HG02884 (cell line): ENCODE measurements at regions not wholly inside any gene's neighbourhood (a gene's known extent, or its start where the extent isn't known, plus 50 kb on each side); places are given as distances from the start of the nearest gene placed in this dataset.

Experiments used
- ATAC-seq: cut with Tn5 transposase; IDR thresholded peaks from one replicate; pipeline ENCODE4 v1.9.1; 2021; ENCODE audit warnings: mild to moderate bottlenecking, moderate library complexity; ENCODE audit not compliant: unreplicated experiment

GRCh38 chr6:170022827-170023619 lies 267.9 kb downstream of the DLL1 start:
- ATAC-seq, result no peak

- ATAC-seq, result no peak
These were observed 268.6 kb downstream of the DLL1 start for GRCh38 chr6:170022291-170022722.

GRCh38 chr6:170021579-170021978 lies 269.3 kb downstream of the DLL1 start:
- no peak for ATAC-seq

GRCh38 chr6:170019818-170020583 lies 268.6 kb downstream of the ERMARD start:
- no peak for ATAC-seq

DNA sequence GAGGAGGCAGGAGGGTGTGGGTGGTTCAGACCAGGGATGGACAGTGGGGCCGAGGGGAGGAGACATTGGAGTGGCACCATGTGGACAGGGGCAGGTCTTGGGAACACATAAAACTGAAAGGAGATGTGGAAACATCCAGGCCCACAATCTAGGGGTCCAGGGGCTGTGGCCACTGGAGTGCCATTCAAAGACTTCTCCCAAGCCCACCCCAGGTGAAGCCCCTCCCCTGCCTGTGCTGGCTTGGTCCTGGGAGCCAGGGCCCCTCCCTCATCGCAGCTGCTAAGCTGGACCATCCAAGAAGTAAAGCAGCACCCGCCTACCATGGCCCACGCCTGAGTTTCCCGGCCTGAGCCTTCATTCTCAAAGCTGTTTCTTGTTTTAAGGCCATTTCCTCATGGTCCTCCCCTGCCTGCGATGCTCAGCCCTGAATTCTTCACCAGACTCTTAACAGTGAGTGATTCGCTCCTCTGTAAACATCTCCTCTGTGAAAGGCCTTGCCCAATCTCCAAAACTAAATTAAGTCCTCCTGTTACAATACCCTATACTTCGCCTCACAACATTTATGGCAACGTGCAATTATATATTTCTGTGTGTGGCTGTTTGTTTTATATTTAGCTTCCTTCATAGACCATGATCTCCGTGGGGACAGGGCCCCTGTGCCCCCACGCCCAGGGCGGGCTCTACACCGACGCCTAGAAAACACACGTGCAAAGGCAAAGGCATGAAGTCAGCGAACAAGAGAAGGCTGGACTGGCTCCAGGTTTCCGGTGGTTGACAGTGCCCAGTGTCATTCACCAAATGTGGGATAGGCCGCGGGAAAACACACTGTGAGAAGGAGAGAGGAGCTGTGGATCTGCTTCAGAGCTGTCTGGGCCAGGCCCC lies 267.8 kb downstream of the ERMARD start:
- ATAC-seq, result no peak

- ATAC-seq, result no peak
These were observed 267.1 kb downstream of the ERMARD start for GRCh38 chr6:170018422-170018935.

- ATAC-seq, result no peak
These were observed 266.3 kb downstream of the ERMARD start for GRCh38 chr6:170017603-170018320.

DNA sequence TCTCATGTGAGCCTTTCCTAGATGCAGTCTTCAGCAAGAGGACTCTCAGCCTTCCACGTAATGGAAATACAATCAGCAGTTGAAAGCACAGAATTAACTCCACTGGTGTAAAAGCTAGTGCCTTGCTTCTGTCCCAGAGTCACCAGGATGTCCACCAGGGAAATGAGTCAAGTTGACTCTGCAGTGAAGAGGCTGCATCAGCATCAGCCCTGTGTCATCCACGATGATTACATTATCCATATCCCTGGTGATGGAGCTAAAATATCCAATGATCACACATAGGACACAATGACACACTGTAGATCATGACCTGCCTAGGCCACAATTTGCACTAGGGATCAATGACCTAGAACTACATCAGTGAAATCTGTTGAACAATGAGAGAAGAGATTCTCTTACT lies 262.4 kb downstream of the ERMARD start:
- ATAC-seq, result no peak

GRCh38 chr6:170012037-170012330 lies 260.6 kb downstream of the ERMARD start:
- ATAC-seq, result no peak

GRCh38 chr6:170011204-170012036 lies 260.0 kb downstream of the ERMARD start:
- ATAC-seq, result no peak

GRCh38 chr6:170010665-170011203 lies 259.3 kb downstream of the ERMARD start:
- no peak for ATAC-seq

DNA sequence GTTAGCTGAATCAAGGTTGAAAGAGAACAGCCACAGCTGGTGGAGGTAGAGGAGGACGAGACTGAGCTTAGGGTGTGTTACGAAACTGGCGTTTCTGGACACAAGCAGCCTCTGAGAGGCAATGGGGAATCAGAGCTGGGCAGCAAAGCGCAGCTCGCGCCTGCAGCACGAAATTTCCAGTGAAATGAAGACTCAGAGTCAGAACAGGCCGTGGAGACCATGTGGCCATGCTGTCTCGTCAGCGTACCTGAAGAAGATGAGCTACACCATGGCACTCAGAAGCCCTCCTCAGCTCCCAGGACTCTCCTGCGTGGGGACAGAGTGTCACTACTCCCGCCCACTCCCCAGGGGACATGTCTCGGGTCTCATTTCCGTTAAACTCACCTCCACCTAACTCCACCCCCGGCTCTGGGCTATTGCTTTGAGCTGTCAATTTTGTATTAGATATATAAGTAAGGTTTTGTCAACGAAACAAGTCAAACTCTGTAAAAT lies 256.9 kb downstream of the ERMARD start:
- ATAC-seq, result no peak

DNA sequence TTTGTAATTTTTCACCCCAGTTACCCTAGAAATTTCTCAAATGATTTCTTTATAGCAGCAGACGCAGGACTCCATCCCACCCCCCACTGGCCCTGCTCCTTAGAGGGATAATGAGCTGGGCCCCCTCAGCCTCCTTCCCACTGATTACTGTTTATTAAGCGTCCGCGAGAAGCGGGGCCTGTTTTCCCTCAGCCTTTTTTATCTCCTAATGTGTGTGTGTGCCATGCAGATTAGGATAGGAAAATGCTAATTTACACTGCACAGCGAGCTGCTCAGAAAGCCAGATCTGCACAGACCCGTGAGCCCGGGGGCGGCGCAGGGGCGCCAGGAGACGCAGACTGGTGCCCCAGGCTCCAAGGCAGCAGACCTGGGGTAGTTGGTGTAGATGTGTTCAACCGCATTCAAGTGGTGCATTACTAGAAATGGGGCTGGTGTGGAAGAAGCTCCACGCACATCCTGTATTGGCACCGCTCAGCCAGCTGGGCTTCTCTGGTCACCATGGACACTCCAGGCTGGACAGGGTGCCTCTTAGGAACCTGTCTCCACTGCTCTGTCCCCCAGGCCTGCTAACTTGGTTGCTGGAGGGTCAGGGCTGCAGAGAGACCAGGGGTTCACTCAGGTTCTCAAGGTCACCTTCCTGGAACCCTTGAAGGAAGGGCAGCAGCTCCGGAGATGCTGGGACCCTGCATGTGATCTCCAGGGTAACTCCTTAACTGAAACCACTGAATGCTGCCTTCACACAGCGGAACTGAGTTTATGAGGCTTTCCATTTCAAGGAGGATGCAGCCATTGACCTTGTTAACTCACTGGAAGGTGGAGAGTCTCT lies 256.3 kb downstream of the ERMARD start:
- ATAC-seq, result no peak

DNA sequence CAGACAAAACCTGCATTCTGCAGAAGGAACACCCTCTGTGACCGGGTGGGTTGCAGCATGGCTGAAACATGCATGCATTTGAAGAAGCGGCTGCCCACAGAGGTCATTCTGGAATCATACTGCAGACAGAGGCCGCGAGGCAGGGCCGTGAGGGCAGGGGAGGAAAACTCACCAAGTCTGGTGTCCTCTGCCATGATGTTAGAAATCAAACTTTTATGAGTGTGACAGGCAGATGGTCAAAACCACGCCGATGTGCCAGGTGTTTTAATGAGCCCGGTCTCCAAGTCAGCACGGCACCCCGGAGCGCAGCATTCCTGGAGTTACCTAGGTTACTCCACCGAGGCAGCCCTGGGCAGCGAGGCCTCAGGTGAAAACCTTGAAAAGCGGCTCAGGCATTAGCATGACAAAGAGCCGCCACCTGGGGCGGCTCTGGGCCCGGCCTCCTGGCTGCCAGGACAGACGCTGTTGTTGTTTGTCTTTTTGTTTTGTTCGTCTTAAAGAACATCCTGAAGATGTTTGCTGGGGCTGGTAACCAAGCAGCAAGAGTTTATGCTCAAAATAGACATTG lies 255.6 kb downstream of the ERMARD start:
- no peak for ATAC-seq

- ATAC-seq, result no peak
These were observed 254.9 kb downstream of the ERMARD start for GRCh38 chr6:170006071-170006899.

- ATAC-seq, result no peak
These were observed 254.2 kb downstream of the ERMARD start for GRCh38 chr6:170005665-170006064.

DNA sequence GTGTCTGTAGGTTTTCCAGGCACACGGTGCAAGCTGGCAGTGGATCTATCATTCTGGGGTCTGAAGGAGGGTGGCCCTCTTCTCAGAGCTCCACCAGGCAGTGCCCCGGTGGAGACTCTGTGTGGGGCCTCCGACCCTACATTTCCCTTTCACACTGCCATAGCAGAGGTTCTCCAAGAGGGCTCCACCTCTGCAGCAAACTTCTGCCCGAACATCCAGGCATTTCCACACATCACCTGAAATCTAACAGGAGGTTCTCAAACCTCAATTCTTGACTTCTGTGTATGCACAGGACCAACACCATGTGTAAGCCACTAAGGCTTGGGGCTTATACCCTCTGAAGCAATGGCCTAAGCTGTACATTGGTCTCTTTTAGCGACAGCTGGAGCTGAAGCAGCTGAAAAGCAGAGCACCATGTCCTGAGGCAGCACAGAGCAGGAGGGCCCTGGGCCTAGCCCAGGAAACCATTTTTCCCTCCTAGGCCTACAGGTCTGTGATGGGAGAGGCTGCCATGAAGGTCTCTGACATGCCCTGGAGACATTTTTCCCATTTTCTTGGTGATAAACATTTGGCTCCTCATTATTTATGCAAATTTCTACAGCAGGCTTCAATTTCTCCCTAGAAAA lies 253.3 kb downstream of the ERMARD start:
- ATAC-seq, result no peak
